Keratinocyte (primary cell): ENCODE measurements at regions not wholly inside any gene's neighbourhood (a gene's known extent, or its start where the extent isn't known, plus 50 kb on each side); places are given as distances from the start of the nearest gene placed in this dataset.

Source experiments
- DNase-seq: peaks from one replicate; pipeline ENCODE4 v3.0.0-alpha.2; 2011; ENCODE audit warnings: low read depth, missing footprints, low spot score
- FAIRE-seq: peaks from 2 replicates; lab custom pipeline; 2011; peaks lifted over from hg19 to GRCh38; lab: Jason Lieb, UNC
- H2AFZ ChIP-seq: 2 replicates; pipeline ENCODE4 v1.6.0; 2012; ENCODE audit warnings: low read length, control low read depth, inconsistent platforms; ENCODE audit not compliant: control insufficient read depth
- H3K27ac ChIP-seq: 2 replicates; pipeline ENCODE4 v1.5.1; 2011; ENCODE audit warnings: low read length; ENCODE audit not compliant: control insufficient read depth, insufficient read depth
- H3K27me3 ChIP-seq: 3 replicates; pipeline ENCODE4 v1.6.0; 2011; ENCODE audit warnings: low read length; ENCODE audit not compliant: control insufficient read depth, insufficient read depth; ENCODE audit errors: extremely low read depth
- H3K36me3 ChIP-seq, 2 experiments: 2 replicates in 1 of 2; 3 replicates in 1 of 2; pipeline ENCODE4 v1.5.1; 2011; ENCODE audit warnings: low read length in 2 of 2, mild to moderate bottlenecking in 1 of 2; ENCODE audit not compliant: control insufficient read depth in 2 of 2, insufficient read depth in 2 of 2; ENCODE audit errors: extremely low read depth in 1 of 2
- H3K4me1 ChIP-seq: 3 replicates; pipeline ENCODE4 v1.5.1; 2011; ENCODE audit warnings: low read length; ENCODE audit not compliant: control insufficient read depth, insufficient read depth; ENCODE audit errors: extremely low read depth
- H3K4me2 ChIP-seq: 3 replicates; pipeline ENCODE4 v1.6.0; 2011; ENCODE audit warnings: low read depth, low read length; ENCODE audit not compliant: control insufficient read depth, insufficient read depth; ENCODE audit errors: extremely low read depth
- H3K4me3 ChIP-seq, 3 experiments: fragments of 200-600 bp in 1 of 3; sonication (generic) in 1 of 3; 2 replicates in 2 of 3; 3 replicates in 1 of 3; pipeline ENCODE4 v1.5.1; 2011 to 2016; ENCODE audit warnings: low read length in 3 of 3, mild to moderate bottlenecking in 3 of 3, control low read depth in 2 of 3, inconsistent platforms in 1 of 3, low read depth in 1 of 3, mixed read lengths in 1 of 3, mixed run types in 1 of 3, moderate library complexity in 1 of 3; ENCODE audit not compliant: control insufficient read depth in 2 of 3, insufficient read depth in 2 of 3; ENCODE audit errors: extremely low read depth in 1 of 3
- H3K79me2 ChIP-seq: 2 replicates; pipeline ENCODE4 v1.6.0; 2012; ENCODE audit warnings: low read length; ENCODE audit not compliant: control insufficient read depth, insufficient read depth
- H3K9ac ChIP-seq: 3 replicates; pipeline ENCODE4 v1.6.0; 2011; ENCODE audit warnings: low read length; ENCODE audit not compliant: control insufficient read depth, insufficient read depth; ENCODE audit errors: extremely low read depth
- H3K9me1 ChIP-seq: 3 replicates; pipeline ENCODE4 v1.6.0; 2011; ENCODE audit warnings: low read length; ENCODE audit not compliant: control insufficient read depth, insufficient read depth; ENCODE audit errors: extremely low read depth
- H3K9me3 ChIP-seq: 2 replicates; pipeline ENCODE4 v1.5.1; 2012; ENCODE audit warnings: low read depth, low read length; ENCODE audit not compliant: control insufficient read depth
- H4K20me1 ChIP-seq: 3 replicates; pipeline ENCODE4 v1.6.0; 2011; ENCODE audit warnings: low read length; ENCODE audit not compliant: control insufficient read depth, insufficient read depth; ENCODE audit errors: extremely low read depth
- EZH2 ChIP-seq: IDR thresholded peaks from one replicate; pipeline ENCODE4 v1.6.1; 2012; ENCODE audit warnings: inconsistent platforms, mild to moderate bottlenecking, low read length, moderate library complexity
- dilution Hi-C: fragments of 300-500 bp; cut with MboI; formaldehyde crosslinking; loops from one replicate; pipeline ENCODE4 v1.7.0; 2020; ENCODE audit warnings: low sequenced_read_pairs; ENCODE audit not compliant: extremely low pct_ligation_motif_present
- TF ChIP-seq, protein P1 (sequence below), 3 experiments: IDR thresholded peaks in 1 of 3; conservative IDR thresholded peaks in 1 of 3; optimal IDR thresholded peaks in 1 of 3; 2 replicates in 2 of 3; 3 replicates in 1 of 3; pipeline versions ENCODE3 to v1.5.1; 2011; ENCODE audit warnings: low read length in 3 of 3, mild to moderate bottlenecking in 3 of 3, moderate library complexity in 2 of 3, control low read depth in 1 of 3, inconsistent platforms in 1 of 3; ENCODE audit not compliant: insufficient read depth in 2 of 3; ENCODE audit errors: extremely low read depth in 1 of 3

- Histone ChIP-seq H3K9me3 (no peaks in the 10 kb centered on the region), H3K4me2 (no peak overlapping the region), H3K27me3 (no peaks in the 10 kb centered on the region), H3K4me3 (no peak overlapping the region), H3K9me1 (no peaks in the 10 kb centered on the region), H3K27ac (no peak overlapping the region), H4K20me1 (no peaks in the 10 kb centered on the region), H2AFZ (no peak overlapping the region), H3K36me3 (no peaks in the 10 kb centered on the region), H3K9ac (no peak overlapping the region), H3K4me1 (no peaks in the 10 kb centered on the region), H3K79me2 (no peaks in the 10 kb centered on the region)
- DNase-seq = no peak
- dilution Hi-C loops = no loop called here
- FAIRE-seq = no peak
- no peak for TF ChIP-seq EZH2
- TF ChIP-seq, protein P1, sequence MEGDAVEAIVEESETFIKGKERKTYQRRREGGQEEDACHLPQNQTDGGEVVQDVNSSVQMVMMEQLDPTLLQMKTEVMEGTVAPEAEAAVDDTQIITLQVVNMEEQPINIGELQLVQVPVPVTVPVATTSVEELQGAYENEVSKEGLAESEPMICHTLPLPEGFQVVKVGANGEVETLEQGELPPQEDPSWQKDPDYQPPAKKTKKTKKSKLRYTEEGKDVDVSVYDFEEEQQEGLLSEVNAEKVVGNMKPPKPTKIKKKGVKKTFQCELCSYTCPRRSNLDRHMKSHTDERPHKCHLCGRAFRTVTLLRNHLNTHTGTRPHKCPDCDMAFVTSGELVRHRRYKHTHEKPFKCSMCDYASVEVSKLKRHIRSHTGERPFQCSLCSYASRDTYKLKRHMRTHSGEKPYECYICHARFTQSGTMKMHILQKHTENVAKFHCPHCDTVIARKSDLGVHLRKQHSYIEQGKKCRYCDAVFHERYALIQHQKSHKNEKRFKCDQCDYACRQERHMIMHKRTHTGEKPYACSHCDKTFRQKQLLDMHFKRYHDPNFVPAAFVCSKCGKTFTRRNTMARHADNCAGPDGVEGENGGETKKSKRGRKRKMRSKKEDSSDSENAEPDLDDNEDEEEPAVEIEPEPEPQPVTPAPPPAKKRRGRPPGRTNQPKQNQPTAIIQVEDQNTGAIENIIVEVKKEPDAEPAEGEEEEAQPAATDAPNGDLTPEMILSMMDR (optimal IDR thresholded peaks at IDR 0.05 in 1 of 3, IDR thresholded peaks at IDR 0.05 in 1 of 3, conservative IDR thresholded peaks at IDR 0.05 in 1 of 3; ENCODE audit: extremely low read depth in 1 of 3, insufficient read depth in 2 of 3, low read length in 3 of 3) = no peak
Observed at GRCh38 chr5:129342796-129343195, 117.3 kb upstream of the ADAMTS19 start.

GRCh38 chr5:129345213-129345924, 114.7 kb upstream of the ADAMTS19 start:
- no peak for TF ChIP-seq EZH2
- TF ChIP-seq, protein P1 (optimal IDR thresholded peaks at IDR 0.05 in 1 of 3, IDR thresholded peaks at IDR 0.05 in 1 of 3, conservative IDR thresholded peaks at IDR 0.05 in 1 of 3; ENCODE audit: extremely low read depth in 1 of 3, insufficient read depth in 2 of 3, low read length in 3 of 3) = no peak

More at GRCh38 chr5:129345213-129345924, 114.7 kb upstream of the ADAMTS19 start:
- dilution Hi-C loops = no loop called here
- no peak overlapping the region for H2AFZ ChIP-seq
- DNase-seq (no peak), FAIRE-seq (no peak)
- H3K79me2 ChIP-seq = no peaks in the 10 kb centered on the region
- H3K27ac ChIP-seq = no peak overlapping the region
- no peaks in the 10 kb centered on the region for H4K20me1 ChIP-seq
- H3K36me3 ChIP-seq = no peaks in the 10 kb centered on the region
- H3K27me3 ChIP-seq = no peaks in the 10 kb centered on the region
- no peak overlapping the region for H3K9ac ChIP-seq
- H3K4me3 ChIP-seq = no peak overlapping the region
- no peaks in the 10 kb centered on the region for H3K4me1 ChIP-seq
- no peak overlapping the region for H3K4me2 ChIP-seq
- no peaks in the 10 kb centered on the region for H3K9me1 ChIP-seq
- no peaks in the 10 kb centered on the region for H3K9me3 ChIP-seq
